Transverse colon (tissue), 4 donors: ENCODE measurements at regions not wholly inside any gene's neighbourhood (a gene's known extent, or its start where the extent isn't known, plus 50 kb on each side); places are given as distances from the start of the nearest gene placed in this dataset.

Experiments used
- DNase-seq: peaks from one replicate; pipeline ENCODE4 v3.0.0-alpha.2; 2019
- H3K27ac ChIP-seq, 4 donors: fragments of 200-600 bp; sonication (generic); 2 replicates each; pipeline ENCODE4 v1.5.1; 2016 to 2018; ENCODE audit warnings: inconsistent platforms in 4 of 4
- H3K27me3 ChIP-seq: fragments of 200-600 bp; sonication (generic); 2 replicates; pipeline ENCODE4 v1.5.1; 2017; ENCODE audit warnings: inconsistent platforms
- H3K36me3 ChIP-seq, 4 donors: fragments of 200-600 bp; sonication (generic); 2 replicates each; pipeline ENCODE4 v1.5.1; 2017 to 2019; ENCODE audit warnings: inconsistent platforms in 4 of 4
- H3K4me1 ChIP-seq, 4 donors: fragments of 200-600 bp; sonication (generic); 2 replicates each; pipeline ENCODE4 v1.5.1; 2017 to 2020; ENCODE audit warnings: inconsistent platforms in 4 of 4
- H3K4me3 ChIP-seq, 4 donors: fragments of 200-600 bp; sonication (generic); 1 replicate in 1 of 4; 2 replicates in 3 of 4; pipeline versions ENCODE4 v1.5.1 to v1.6.1; 2017 to 2019; ENCODE audit warnings: inconsistent platforms in 4 of 4
- H3K9me3 ChIP-seq, 2 donors: fragments of 200-600 bp; sonication (generic); 2 replicates each; pipeline ENCODE4 v1.5.1; 2017 to 2019; ENCODE audit warnings: inconsistent platforms in 2 of 2
- CTCF ChIP-seq, 5 experiments: fragments of 200-600 bp in 3 of 5; fragments of 450-650 bp in 2 of 5; sonication (generic) in 3 of 5; IDR thresholded peaks; 1 replicate in 2 of 5; 2 replicates in 3 of 5; pipeline ENCODE4 v1.5.1; 2016 to 2017; ENCODE audit warnings: antibody characterized with exemption in 5 of 5, inconsistent platforms in 3 of 5, mild to moderate bottlenecking in 2 of 5, moderate library complexity in 1 of 5
- EP300 ChIP-seq: sonication (generic); formaldehyde crosslinking; IDR thresholded peaks from one replicate; pipeline ENCODE4 v1.6.1; 2017; ENCODE audit warnings: antibody characterized with exemption, low read depth
- POLR2A ChIP-seq: fragments of 450-650 bp; IDR thresholded peaks from one replicate; pipeline ENCODE4 v1.6.1; 2016; ENCODE audit warnings: antibody characterized with exemption, mild to moderate bottlenecking, moderate library complexity
- POLR2AphosphoS5 ChIP-seq, 3 donors: sonication (generic); formaldehyde crosslinking; IDR thresholded peaks; one replicate each; pipeline ENCODE4 v1.6.1; 2016; ENCODE audit warnings: antibody characterized with exemption in 3 of 3
- WGBS, 2 donors: methylation state at CpG; one replicate each; pipeline ENCODE4 v1.1.5; 2018; ENCODE audit warnings: low coverage in 1 of 2; 5-methylcytosine and 5-hydroxymethylcytosine counted together
- in situ Hi-C, 4 donors: fragments of 200-750 bp; cut with MboI; loops; one replicate each; pipeline versions ENCODE4 v1.15.0 to v1.15.1; 2017; ENCODE audit warnings: low sequenced_read_pairs in 3 of 4, low pct_ligation_motif_present in 1 of 4, low pct_unique_long_range_greater_than_20kb in 1 of 4
- intact Hi-C: fragments of 100-400 bp; cut with DNase I; formaldehyde crosslinking; loops from one replicate; pipeline ENCODE4 v1.15.1; 2023; ENCODE audit warnings: low total_unique reads

- Histone ChIP-seq H3K27ac (no peak overlapping the region), H3K27me3 (no peaks in the 10 kb centered on the region), H3K36me3 (no peaks in the 10 kb centered on the region), H3K4me1 (no peaks in the 10 kb centered on the region), H3K4me3 (no peak overlapping the region), H3K9me3 (no peaks in the 10 kb centered on the region)
- intact Hi-C loops = no loop called here
- no peak for TF ChIP-seq CTCF (IDR thresholded peaks at IDR 0.05)
- no peak for TF ChIP-seq POLR2AphosphoS5 (IDR thresholded peaks at IDR 0.05)
- TF ChIP-seq EP300 = no peak
- TF ChIP-seq POLR2A = no peak
- in situ Hi-C loops = no loop called here
- no peak for DNase-seq
- 69 to 73% methylated on average over 2 of the region's 2 CpGs for WGBS, 2 donors
Measured at GRCh38 chr14:98093111-98093510, 1178.9 kb downstream of the BCL11B start.

GRCh38 chr14:98099527-98099926 is 1172.5 kb downstream of the BCL11B start:
- Histone ChIP-seq H3K27ac (no peak overlapping the region), H3K27me3 (no peaks in the 10 kb centered on the region), H3K9me3 (no peaks in the 10 kb centered on the region), H3K4me1 (no peaks in the 10 kb centered on the region), H3K4me3 (no peak overlapping the region), H3K36me3 (no peaks in the 10 kb centered on the region)
- intact Hi-C loops (no loop called here), in situ Hi-C loops (no loop called here)
- TF ChIP-seq POLR2A = no peak
- no peak for TF ChIP-seq CTCF (IDR thresholded peaks at IDR 0.05)
- no peak for TF ChIP-seq POLR2AphosphoS5 (IDR thresholded peaks at IDR 0.05)
- no peak for TF ChIP-seq EP300
- no peak for DNase-seq
- WGBS, 2 donors = 61 to 87% methylated on average over 2 of the region's 2 CpGs

GRCh38 chr14:98101323-98101722 is 1170.7 kb downstream of the BCL11B start:
- intact Hi-C loops = no loop called here
- no peaks in the 10 kb centered on the region for H3K27me3 ChIP-seq
- WGBS, 2 donors = 50 to 52% methylated on average over 3 of the region's 3 CpGs
- TF ChIP-seq EP300 = no peak
- no peak for TF ChIP-seq POLR2AphosphoS5 (IDR thresholded peaks at IDR 0.05)
- TF ChIP-seq CTCF (IDR thresholded peaks at IDR 0.05) = no peak
- no peak for TF ChIP-seq POLR2A
- no peak for DNase-seq
- H3K36me3 ChIP-seq = no peaks in the 10 kb centered on the region
- no peaks in the 10 kb centered on the region for H3K4me1 ChIP-seq
- no peak overlapping the region for H3K4me3 ChIP-seq
- H3K27ac ChIP-seq = no peak overlapping the region
- in situ Hi-C loops = no loop called here
- no peaks in the 10 kb centered on the region for H3K9me3 ChIP-seq

GRCh38 chr14:98103705-98104104 is 1168.3 kb downstream of the BCL11B start:
- in situ Hi-C loops = no loop called here
- 75 to 81% methylated on average over 2 of the region's 2 CpGs for WGBS, 2 donors

More at GRCh38 chr14:98103705-98104104, 1168.3 kb downstream of the BCL11B start:
- intact Hi-C loops = no loop called here
- H3K4me1 ChIP-seq = no peaks in the 10 kb centered on the region
- no peak for TF ChIP-seq EP300
- TF ChIP-seq CTCF (IDR thresholded peaks at IDR 0.05) = no peak
- TF ChIP-seq POLR2AphosphoS5 (IDR thresholded peaks at IDR 0.05) = no peak
- no peak for TF ChIP-seq POLR2A
- no peak overlapping the region for H3K4me3 ChIP-seq
- H3K27me3 ChIP-seq = no peaks in the 10 kb centered on the region
- no peak overlapping the region for H3K27ac ChIP-seq
- DNase-seq = no peak
- no peaks in the 10 kb centered on the region for H3K36me3 ChIP-seq
- H3K9me3 ChIP-seq = no peaks in the 10 kb centered on the region
